ENCODE measurements at regions not wholly inside any gene's neighbourhood (a gene's known extent, or its start where the extent isn't known, plus 50 kb on each side); places are given as distances from the start of the nearest gene placed in this dataset.
"Not testable (repeated sequence)": the region's sequence is repeated elsewhere in the genome, so short reads cannot be mapped to it uniquely, and the experiment has no call there.

- DNase-seq (ENCODE audit: low read depth): no peak
These were observed 586.8 kb downstream of the RFPL4B start for GRCh38 chr6:112933947-112934346.

GRCh38 chr6:112934433-112935327 is 587.5 kb downstream of the RFPL4B start:
- no peak for DNase-seq (ENCODE audit: low read depth)

DNA sequence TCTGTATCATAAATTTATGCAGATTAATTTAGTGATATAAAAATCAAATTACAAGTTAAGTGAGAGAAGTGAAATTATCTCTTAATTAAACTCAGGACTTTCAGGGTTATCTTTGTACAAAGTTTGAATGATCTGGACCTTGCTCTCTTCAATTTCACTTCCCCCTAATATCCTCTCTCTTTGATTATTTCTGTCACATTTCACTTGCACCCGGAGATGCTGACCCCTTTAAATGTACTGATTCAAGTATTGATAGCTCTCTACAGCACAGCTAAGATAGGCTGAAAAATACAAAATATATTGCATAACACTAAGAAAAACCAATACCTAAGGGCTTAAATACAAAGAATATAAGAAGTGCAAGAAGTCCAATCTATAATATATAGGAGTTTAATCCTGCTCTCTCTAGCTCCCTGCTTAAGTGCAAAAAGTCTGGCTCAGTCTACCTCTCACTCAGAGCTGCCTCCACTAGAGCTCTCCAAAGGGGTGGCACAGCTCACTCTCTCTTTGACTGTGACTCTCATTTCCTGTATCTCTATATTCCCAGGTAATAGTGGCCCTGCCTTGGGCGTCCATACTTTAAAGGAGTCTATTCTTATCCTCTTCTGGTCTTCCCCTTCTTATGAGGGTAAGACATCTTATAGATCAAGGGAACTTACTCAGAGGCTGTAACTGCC is 588.4 kb downstream of the RFPL4B start:
- DNase-seq (ENCODE audit: low read depth): no peak

GRCh38 chr6:112936079-112936472 is 588.9 kb downstream of the RFPL4B start:
- no peak for DNase-seq (ENCODE audit: low read depth)

GRCh38 chr6:112936504-112936903 is 589.4 kb downstream of the RFPL4B start:
- DNase-seq (ENCODE audit: low read depth): no peak

DNA sequence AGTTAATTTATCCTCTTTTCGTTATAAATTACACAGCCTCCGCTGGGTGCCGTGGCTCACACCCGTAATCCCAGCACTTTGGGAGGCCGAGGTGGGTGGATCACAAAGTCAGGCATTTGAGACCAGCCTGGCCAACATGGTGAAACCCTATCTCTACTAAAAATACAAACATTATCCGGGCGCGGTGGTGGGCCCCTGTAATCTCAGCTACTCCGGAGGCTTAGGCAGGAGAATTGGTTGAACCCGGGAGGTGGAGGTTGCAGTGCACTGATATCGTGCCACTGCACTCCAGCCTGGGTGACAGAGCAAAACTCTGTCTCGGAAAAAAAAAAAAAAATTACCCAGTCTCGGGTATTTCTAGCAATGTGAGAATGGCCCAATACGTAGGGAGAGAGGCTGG is 590.6 kb downstream of the RFPL4B start:
- DNase-seq (ENCODE audit: low read depth): not testable (repeated sequence)

DNA sequence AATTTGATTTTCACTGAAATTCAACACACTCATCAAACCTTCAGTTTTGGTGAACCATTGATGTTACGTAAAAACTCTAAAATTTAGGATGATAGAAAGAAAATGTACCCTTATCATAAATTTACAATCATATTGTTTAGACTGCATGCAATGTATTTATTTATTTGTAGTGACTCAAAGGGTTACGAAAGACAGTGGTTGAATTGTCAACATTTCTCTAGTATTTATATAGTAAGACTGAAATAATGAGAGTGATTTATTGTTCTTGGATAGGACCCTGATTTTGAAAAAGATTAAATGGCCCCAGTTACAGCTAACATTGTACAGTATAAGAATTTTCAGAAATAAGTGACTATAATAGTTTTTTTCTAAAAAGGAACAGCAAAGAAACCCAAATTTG is 591.5 kb downstream of the RFPL4B start:
- DNase-seq (ENCODE audit: low read depth): no peak

- peak; percentile 70 for DNase-seq (ENCODE audit: low read depth)
These were observed 592.4 kb downstream of the RFPL4B start for GRCh38 chr6:112939563-112939962.

GRCh38 chr6:112941613-112942012 is 594.5 kb downstream of the RFPL4B start:
- DNase-seq (ENCODE audit: low read depth): no peak

GRCh38 chr6:112946051-112946450 is 598.9 kb downstream of the RFPL4B start:
- DNase-seq (ENCODE audit: low read depth): peak; percentile 71

DNA sequence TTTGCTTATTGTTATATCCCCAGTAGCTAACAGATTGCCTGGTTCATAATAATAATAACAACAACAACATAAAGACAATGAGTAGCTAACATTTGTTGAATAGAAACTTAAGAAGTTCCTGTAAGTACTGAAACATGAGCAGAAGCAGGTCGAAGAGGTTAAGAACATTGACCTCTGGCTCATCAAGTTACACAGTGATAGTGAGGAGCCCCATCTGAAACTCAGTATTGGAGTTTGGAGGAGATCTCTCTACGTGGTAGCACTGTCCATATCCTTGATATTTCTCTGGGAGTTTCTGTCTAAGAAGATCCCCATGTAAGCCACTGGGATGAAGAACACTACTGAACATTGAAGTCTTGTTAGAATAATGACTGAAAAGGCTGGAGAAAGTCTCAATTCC is 600.4 kb downstream of the RFPL4B start:
- DNase-seq (ENCODE audit: low read depth): no peak

- DNase-seq (ENCODE audit: low read depth): no peak
These were observed 604.7 kb downstream of the RFPL4B start for GRCh38 chr6:112951829-112952228.

GRCh38 chr6:112955743-112956142 is 608.6 kb downstream of the RFPL4B start:
- DNase-seq (ENCODE audit: low read depth): not testable (repeated sequence)

- DNase-seq (ENCODE audit: low read depth): peak; percentile 79
These were observed 609.8 kb downstream of the RFPL4B start for GRCh38 chr6:112956696-112957535.

- DNase-seq (ENCODE audit: low read depth): no peak
These were observed 610.4 kb downstream of the RFPL4B start for GRCh38 chr6:112957536-112957916.

- DNase-seq (ENCODE audit: low read depth): not testable (repeated sequence)
These were observed 613.0 kb downstream of the RFPL4B start for GRCh38 chr6:112960130-112960529.

DNA sequence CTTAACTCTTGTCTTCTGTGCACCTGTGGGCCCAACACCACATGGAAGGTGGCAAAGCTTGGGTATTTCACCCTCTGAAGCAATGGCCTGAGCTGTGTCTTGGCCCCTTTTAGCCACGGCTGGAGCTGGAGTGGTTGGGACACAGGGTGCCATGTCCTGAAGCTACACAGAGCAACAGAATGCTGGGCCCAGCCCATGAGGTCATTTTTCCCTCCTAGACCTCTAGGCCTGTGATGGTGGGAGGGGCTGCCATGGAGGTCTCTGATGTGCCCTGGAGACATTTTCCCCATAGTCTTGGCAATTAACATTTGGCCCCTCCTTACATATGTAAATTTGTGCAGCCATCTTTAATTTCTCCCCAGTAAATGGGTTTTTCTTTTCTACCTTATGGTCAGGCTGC is 620.8 kb downstream of the RFPL4B start:
- no peak for DNase-seq (ENCODE audit: low read depth)

- DNase-seq (ENCODE audit: low read depth): no peak
These were observed 624.5 kb downstream of the RFPL4B start for GRCh38 chr6:112971651-112972050.

DNA sequence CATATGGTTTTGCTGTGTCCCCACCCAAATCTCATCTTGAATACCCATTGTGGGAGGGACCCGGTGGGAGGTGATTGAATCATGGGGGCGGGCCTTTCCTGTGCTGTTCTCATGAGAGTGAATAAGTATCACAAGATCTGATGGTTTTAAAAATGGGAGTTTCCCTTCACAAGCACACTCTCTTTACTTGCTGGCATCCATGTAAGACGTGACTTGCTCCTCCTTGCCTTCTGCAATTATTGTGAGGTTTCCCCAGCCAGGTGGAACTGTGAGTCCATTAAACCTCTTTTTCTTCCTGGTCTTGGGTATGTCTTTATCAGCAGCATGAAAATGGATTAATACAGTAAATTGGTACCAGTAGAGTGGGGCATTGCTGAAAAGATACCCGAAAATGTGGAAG is 627.8 kb downstream of the RFPL4B start:
- not testable (repeated sequence) for DNase-seq (ENCODE audit: low read depth)

DNA sequence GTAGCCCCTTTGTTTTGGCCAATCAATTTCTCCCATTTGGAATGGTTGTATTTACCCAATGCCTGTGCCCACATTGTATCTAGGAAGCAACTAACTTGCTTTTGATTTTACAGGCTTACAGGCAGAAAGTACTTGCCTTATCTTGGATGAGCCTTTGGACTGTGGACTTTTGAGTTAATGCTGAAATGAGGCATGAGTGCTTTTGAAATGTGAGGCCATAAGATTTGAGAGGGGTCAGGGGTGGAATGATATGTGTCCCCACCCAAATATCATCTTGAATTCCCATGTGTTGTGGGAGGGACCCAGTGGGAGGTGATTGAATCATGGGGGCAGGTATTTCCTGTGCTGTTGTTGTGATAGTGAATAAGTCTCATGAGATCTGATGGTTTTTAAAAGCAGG is 629.4 kb downstream of the RFPL4B start:
- not testable (repeated sequence) for DNase-seq (ENCODE audit: low read depth)

DNA sequence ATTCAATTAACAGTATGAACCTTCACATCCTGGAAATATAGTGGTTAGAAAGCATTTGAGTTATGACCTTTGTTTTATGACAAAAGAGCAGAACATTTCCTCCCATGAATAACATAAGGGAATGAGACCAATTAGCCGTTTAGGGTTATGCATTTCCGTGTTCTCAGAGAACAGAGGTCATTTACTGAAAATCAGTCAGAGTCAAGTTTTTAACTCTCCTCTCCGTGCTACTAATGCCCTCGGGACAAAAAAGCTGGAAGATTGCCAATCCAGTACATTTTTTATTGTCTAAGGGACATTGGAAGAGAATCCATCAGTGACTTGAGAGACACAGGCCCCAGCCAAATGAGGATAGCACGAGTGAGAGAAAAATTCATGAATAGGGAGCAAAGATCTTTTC is 632.7 kb downstream of the RFPL4B start:
- DNase-seq (ENCODE audit: low read depth): peak; percentile 73

- DNase-seq (ENCODE audit: low read depth): no peak
These were observed 633.5 kb downstream of the RFPL4B start for GRCh38 chr6:112980676-112981075.
